ENCODE measurements at regions not wholly inside any gene's neighbourhood (a gene's known extent, or its start where the extent isn't known, plus 50 kb on each side); places are given as distances from the start of the nearest gene placed in this dataset.

DNA sequence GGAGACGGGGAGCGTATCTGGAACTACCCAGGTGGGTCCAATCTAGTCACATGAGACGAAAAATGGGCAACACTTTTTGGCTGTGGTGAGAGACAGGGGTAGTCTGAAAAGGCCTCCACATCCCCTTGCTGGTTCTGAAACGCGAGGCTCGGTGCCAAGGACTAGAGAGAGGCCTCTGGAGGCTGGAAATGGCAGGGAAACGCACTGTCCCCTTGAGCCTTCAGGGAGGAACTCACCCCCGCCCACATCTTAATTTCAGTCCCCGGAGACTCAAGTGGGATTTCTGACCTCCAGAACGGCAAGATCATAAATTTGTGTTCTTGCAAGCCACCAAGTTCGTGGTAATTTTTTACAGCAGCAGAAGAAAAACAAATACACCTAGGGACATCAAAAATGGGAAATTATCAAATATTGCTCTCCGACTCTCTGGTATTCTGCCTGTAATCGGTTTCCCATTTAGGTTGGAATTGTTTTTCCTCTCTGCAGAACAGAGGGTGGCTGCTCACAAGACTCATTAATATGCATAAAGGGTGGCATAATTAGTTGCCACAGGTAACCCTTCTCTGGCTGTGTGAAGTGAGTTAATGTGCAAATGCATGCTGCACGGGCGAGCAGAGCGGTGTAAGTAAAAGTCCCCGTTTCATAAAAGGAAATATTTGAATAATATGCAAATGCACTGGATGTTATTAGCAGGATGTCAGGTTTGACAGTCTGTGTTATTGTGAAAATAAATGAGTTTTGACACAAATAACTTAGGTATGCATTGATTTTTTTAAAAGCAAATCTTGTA lies 185.7 kb downstream of the ARRDC4 start:
- no peak for DNase-seq

DNA sequence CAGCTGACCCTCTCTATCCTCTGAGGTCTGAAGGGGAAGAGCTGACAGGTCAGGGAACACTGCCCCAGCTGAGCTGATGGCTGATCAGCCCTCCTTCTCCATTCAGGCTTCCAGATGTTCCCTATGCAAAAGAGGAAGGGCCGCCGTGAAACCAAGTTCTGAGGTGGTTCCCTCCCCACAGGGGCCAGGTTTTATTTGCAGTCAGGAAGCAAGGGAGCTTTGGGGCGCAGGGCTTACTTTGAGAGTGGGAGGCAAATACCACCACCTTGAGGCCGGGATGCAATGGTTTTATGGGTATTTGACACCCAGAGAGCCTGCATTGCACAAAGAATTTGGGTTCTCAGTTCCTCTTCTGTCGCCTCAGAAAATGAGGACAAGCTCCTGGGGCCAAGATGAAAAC lies 186.9 kb downstream of the ARRDC4 start:
- DNase-seq = no peak

DNA sequence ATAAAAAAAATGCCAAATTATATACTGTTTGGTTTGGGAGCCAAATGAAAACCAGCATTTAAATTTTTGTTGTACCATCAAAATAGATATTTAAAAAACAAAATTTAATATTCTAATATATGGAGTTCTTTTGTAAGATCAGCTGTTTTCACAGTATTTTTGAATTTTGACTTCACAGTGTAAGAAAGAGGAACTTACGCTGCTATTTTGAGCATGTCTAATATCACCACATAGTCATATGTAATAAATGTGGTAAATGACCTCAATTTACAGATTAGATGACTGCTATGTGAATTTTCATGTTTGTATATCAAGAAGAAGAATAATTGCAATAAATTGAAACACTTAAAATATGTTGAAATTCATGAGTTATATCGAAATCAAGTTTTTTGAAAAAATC lies 189.6 kb downstream of the ARRDC4 start:
- no peak for DNase-seq

DNA sequence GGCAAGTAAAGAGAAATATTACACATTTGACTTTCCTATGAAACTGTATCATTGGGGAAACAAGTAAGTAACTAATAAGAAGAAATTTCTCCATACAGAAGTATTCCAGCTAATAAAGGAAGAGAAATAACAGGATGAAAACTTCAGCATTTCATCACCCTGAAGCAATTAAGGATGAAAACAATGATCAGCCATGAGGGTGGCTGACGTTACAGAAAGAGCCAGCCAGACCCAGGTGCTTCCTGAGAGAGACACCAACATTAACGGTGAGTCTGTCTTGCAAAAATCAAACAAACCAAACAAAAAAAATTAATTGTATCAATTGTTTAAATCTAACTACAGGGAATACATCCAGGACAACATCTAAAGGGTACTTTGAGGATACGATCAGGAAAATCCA lies 190.0 kb downstream of the ARRDC4 start:
- DNase-seq = no peak

DNA sequence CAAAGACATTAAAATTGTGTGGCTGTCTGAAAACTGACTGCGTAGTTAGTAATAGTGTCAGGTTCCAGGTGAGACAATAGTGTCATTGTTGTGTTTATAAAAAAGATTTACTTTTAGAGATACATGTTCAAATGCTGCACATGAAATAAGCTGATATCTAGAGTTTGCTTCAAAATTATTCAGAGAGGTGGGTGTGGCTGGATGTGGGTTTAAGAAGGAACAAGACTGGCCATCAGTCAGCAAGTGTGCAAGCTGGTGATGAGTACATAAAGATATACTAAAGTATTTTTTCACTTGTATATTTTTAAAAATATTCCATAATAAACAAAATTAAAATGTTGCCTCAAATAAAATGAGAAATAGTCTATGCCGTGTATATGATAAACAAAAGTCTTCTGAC lies 190.6 kb downstream of the ARRDC4 start:
- DNase-seq = no peak

DNA sequence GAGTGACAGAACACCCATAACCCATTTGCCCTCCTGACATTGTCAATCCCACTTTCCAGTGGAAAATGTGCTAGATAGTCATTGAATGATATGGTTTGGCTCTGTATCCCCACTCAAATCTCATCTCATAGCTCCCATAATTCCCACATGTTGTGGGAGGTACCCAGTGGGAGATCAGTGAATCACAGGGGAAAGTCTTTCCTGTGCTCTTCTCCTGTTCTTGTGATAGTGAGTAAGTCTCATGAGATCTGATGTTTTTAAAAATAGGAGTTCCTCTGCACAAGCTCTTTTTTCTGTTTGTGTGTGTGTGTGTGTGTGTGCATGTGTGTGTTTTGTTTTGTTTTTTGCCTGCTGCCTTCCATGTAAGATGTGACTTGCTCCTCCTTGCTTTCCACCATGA lies 191.7 kb downstream of the ARRDC4 start:
- no peak for DNase-seq

DNA sequence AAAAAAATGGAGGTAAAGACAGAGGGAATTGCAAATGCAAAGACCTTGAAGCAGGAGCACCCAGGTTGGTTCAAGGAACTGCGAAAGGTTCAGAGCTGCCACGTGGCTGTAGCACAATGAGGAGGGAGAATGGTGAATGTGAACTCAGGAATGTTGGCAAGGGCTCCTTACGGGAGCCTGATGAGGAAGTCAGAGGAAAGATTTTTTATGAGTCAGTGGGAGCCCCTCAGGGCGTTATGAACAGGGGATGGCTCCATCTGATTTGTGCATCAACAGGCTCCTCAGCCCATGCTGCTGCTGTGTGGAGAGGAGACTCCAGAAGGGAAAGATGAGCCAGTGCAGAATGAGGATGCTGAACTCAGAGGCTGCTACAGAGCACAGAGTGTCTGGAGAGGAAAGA lies 194.4 kb downstream of the ARRDC4 start:
- peak; percentile 30 for DNase-seq

DNA sequence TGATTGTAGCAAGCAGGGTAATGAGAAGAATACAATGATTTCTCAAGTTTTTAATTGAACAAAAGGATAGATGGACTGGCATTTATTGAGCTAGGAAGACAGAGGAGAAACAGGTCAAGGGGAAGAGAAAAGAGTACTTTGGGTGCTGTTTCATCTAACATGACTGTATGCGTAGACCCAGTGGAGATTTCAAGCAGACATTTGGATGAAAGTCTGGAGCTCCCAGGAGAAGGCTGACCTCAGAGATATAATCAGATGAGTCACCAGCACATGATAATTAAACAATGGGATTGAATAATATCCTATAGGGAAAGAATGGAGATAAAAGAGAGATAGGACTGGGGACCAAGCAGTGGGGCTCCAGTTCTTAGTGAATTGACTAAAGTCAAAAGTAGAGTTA lies 194.9 kb downstream of the ARRDC4 start:
- no peak for DNase-seq

DNA sequence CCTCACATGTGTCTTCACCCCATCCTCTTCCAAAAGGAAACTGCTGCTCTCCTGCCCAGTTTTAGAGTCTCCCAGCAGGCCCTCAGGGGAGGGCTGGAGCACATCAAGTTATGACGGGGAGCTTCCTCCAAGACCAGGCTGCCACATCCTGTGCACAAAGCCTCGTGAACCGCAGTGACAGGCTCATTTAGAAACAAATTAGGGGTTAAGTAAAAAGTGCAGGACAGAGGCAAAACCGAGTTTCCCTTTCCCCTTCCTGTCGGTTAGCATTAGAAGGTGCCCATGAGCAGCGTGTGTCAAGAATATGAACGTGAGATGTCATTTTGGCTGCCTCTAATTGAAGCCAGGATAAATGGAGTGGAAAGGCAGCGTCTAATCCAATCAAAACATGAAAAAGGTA lies 199.7 kb downstream of the ARRDC4 start:
- DNase-seq = peak; percentile 75

DNA sequence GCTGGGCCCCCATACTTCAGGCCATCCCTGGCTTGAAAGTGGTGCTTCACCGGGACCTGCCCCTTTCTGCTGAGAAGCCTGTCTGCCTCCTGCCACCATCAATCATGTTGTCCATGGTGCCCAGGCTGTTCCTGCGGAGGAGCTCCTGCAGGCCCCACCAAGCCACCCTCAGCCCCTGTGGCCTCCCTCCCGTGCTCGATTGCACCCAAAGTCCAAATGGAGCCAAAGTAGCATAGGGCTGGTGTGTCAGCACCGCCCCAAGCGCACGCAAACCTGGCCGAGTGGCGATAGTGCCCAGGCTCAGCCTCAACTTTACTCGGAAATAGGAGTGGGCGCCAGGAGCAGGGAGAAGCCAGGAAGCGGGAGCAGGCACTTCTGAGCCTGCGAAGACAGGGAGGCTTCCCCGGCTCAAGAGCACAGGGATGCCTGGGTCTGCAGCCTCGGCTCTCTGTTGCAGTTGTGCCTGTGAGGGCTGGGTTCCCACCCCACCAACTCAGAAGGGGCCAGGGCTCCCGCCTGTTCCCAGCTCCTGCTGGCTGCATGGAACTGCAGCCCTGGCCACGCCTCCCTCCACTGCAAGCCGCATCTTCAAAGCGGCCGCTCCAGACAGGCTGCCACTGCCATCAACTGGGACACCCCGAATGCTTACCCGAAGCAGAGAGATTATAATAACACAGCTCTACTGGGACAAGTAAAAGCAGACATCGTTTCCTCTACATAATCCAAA lies 203.0 kb downstream of the ARRDC4 start:
- DNase-seq = no peak

DNA sequence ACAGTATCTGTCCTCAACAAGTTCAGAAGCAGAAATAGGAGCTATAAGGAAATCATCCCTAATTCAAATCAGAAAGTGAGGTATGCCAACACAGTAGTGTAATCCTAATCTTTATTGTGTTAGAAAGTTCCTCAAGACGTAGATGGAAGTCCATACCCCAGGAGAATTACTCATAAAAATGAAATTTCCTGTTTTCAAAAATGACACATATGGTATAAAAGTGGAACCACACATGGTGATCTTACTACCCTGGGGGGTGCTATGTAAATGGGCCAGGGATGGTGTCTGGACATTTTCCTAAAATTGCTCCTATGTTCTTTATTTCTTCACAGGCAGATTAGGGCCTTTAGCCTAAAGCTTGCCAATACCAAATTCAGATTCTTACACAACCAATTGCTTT lies 204.1 kb downstream of the ARRDC4 start:
- no peak for DNase-seq

DNA sequence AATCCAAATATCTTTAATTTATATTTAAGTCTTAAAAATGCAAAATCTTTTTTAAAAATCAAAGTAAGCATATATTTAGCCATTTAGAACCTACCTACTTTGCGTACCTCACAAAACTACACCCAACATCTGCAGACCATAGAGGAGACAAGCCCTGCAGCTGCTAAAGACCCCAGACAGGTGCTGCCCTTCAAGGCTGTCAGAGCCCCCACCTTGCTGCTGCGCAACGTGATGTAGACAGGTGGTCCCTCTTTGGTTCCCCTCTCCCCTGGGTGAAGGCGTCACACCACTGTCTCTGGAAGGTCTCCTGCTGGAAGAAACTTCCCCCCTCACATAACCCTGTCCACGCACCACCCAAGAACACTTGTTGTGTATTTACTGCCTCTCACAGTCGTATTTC lies 204.5 kb downstream of the ARRDC4 start:
- DNase-seq = no peak

DNA sequence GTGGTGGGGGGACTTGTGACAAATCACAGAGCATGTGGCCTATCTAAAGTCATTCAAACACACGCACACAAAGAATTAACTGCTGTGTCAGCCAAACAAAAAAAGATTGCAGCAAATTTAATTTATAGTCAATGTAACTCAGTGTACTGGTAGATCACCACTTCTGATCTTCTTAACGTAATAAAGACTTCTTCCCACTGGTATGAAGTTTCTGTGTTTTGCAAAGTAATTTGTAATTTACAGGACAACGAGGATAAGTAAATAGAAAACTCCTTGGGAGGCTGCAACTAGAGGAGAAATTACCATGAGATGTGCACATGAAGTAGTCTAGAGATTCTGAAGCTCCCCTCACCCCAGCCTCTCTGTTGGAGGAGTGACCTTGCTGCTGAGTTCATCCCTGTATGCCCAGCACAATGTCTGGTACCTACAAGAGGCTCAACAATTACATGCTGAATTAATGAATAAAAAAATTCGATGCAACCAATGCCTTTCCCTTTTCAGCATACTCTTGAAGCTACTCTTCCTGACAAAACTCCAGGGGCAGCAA lies 207.3 kb downstream of the ARRDC4 start:
- DNase-seq = no peak

DNA sequence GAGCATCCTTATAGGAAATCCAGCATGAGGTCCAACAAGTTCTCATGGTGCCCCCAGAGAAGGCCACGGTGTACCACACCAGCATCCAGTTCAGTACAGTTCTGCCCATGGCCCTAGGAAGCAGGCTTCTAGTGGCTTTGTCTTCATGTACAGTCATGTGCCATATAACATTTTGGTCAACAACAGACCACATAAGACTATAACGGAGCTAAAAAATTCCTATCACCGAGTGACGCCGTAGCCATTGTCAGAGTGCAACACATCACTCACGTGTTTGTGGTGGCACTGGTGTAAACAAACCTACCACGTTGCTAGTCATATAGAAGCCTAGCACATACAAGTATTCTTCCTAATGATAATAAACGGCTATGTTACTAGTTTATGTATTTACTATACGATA lies 209.0 kb downstream of the ARRDC4 start:
- DNase-seq = no peak

DNA sequence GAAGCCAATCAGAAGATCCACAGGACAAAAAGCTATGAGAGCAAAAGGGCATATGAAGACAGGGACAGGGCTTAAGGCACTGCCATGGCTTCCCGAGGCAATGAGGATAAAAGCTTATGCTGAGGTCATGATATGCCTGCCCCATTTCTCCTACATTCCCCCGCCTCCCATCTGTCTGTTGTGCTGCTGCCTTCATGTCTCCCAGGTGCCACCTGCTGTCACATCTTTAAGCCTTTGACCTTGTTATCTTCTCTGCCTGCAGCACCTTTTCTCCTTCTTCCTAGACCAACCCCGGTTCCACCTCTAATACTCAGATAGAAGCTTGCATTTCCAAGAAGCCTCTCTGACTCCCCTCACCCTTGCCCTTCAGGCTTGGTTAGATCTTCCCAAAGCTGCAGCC lies 213.8 kb downstream of the ARRDC4 start:
- no peak for DNase-seq

DNA sequence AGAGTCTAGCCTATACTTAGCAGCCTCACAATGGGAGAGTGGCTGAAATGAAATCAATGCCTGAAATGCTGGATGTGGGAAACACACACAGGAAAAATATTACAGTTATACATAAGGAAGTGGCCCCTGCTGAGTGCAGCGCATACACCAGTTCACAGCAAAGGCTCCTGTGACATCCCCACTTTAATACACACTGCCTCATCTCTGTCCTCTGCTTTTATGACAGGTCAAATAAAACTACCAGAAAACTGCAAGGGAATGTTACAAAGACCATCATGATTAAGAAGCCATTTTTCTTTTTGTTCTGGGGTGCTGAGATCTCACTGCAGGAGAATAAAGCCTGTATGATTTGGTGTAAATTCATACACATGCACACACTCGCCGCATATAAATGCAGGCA lies 214.3 kb downstream of the ARRDC4 start:
- no peak for DNase-seq

DNA sequence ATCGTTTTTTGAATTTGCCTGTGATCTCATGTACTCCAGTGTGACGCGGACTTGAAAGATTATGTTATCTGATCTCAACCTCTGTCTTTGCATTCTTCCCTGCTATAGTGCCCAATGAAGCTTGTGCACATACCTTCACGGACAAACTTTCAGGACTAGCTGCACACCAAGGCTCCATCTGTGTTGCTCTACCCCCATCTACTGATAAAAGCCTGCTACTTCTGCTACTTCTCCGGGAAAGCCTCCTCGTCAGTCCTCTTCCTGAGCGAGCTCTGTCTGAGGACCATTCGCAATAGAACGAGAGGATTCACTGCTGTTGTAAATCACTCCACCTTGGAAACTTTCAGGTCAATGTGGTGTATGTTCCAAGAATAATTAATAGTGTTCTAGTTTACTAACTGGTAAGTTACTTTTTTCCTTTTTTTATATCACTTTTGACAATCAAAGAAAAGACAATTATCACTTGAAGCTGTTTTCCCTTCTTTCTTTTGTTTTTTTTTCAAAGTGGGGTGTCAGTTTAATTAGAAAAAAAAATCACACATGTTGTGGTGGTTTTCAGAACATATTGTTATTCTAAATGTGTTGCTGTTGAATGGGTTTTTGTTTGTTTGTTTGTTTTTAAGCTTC lies 217.6 kb downstream of the ARRDC4 start:
- DNase-seq = peak; percentile 93

DNA sequence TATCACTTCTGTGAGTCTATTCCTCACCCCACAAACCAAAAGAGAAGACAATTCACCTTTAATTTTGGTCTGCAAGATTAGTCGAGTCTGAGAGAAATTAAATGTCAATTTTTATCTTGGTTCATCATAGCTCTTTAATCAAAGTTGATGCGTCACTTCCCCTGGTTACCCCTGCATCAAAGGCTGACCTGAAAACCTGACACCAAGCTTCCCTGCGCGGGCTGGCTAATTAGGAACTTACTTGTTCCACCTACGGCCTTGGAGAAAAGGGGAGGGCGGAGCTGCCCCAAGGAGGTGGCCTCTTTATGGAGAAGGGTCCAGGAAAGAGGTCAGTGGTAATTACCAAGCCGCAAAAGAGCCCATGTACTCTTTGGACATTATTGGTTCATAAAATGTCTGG lies 218.4 kb downstream of the ARRDC4 start:
- no peak for DNase-seq

DNA sequence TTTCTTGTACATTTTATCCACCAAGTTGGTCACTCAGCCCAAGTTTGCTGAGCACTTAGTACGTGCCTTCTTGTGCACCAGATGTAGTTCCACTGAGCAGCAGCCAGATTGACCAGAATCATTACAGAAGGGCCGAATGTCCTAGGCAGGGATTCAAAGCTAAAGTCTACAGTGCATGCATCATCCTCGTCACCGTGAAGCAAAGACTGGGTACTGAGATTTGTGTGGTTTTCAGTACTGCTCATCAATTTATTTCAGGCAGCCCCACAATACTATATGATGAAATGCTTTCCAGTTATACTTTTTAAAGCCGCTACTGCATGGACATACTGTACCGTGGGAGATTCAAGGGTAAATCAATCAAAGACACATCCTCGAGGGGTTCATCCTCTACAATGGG lies 227.0 kb downstream of the ARRDC4 start:
- DNase-seq = no peak

DNA sequence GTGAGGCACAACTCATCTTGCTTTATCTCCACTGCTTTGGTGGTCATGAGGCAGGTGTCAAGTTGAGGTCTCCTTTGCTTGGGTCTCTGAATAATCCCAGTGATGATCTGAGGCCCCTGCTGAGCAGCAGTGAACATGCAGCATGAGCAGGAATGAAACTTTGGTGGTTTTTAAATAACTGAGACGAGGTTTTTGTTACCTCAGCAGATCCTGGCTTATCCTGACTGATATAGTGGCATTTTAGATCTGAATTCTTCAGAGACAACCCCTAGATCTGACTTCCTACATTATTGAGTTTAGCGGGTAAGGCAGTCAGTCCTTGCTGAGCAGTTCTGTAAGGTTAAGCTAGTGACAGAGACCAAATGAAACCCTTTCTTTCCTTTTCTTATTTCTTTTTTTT lies 230.4 kb downstream of the ARRDC4 start:
- no peak for DNase-seq

DNA sequence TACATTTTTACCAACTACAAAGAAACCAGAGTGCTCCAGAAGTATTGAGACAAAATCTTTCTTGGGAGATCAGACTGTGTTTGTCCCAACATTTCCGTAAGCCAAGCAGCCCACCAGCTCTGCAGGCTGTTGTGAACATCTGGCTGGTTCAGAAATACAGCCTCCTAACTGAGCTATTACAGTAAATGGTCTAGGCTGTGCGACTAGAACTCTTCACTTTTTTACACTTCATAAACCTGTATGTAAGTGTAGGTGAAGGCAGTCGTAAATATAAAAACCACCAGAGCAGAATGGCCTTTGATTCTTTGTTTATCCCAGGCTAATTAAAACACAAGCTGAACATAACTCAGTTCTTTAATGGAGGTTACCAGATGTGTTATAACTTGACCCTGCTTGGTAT lies 235.3 kb downstream of the ARRDC4 start:
- DNase-seq = no peak

DNA sequence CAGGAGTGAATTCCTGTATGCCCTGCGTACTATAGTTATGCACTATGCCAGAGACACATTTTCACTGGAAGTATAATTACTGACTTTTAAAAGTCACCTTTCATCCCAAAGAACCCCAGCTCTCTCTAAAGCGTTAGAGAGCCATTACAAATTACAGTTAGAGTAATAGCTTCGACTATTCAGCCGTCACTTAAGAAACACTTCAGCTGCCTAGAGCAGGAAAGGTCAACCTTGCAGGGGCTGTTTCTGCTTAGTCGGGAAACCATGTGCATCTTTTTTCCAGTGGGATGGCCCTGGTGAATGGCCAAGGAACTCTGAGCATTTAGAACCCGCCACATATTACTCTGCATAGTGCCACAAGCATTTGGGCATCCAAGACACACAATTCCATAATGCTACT lies 235.9 kb downstream of the ARRDC4 start:
- no peak for DNase-seq

DNA sequence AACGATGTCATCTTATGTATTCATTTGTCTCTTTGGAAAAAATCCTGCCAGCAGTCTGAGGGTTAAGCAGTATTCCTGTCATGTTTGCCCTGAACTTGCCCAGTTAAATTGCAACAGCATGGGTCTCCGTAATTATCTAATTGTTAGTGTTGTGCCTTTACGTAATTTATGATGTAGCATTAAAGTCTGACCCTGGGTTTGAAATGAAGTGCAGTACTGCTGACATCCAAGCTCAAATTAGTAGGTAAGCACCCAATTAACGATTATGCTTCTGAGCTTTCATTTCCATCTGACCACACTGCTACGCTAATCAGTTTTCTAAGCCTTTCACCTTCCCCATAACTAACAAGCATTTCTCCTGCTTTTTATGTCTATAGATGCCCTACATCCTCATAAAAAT lies 241.8 kb downstream of the ARRDC4 start:
- no peak for DNase-seq
